Lower leg skin (tissue), 3 donors: ENCODE measurements at regions not wholly inside any gene's neighbourhood (a gene's known extent, or its start where the extent isn't known, plus 50 kb on each side); places are given as distances from the start of the nearest gene placed in this dataset.

Experiments
- CTCF ChIP-seq, 3 donors: fragments of 450-650 bp; IDR thresholded peaks; one replicate each; pipeline ENCODE4 v1.5.1; 2016; ENCODE audit warnings: antibody characterized with exemption in 3 of 3, mild to moderate bottlenecking in 3 of 3, moderate library complexity in 2 of 3
- POLR2A ChIP-seq, 2 donors: fragments of 450-650 bp; IDR thresholded peaks; one replicate each; pipeline ENCODE4 v1.6.1; 2016 to 2017; ENCODE audit warnings: antibody characterized with exemption in 2 of 2, mild to moderate bottlenecking in 1 of 2, moderate library complexity in 1 of 2

- TF ChIP-seq CTCF (IDR thresholded peaks at IDR 0.05), result no peak
- TF ChIP-seq POLR2A (IDR thresholded peaks at IDR 0.05), result no peak
Measured at GRCh38 chr13:86608701-86609100, 809.5 kb upstream of the SLITRK6 start.
